Ovary (tissue), 7 donors: ENCODE measurements at regions not wholly inside any gene's neighbourhood (a gene's known extent, or its start where the extent isn't known, plus 50 kb on each side); places are given as distances from the start of the nearest gene placed in this dataset.

Source experiments
- DNase-seq, 5 donors: peaks; one replicate each; pipeline ENCODE4 v3.0.0-alpha.2; 2019 to 2020
- H3K27ac ChIP-seq, 2 donors: fragments of 200-600 bp; one replicate each; pipeline versions ENCODE4 v1.5.1 to v1.8.0; 2019 to 2022
- H3K27me3 ChIP-seq: fragments of 200-600 bp; one replicate; pipeline ENCODE4 v1.8.0; 2022
- H3K36me3 ChIP-seq: fragments of 200-600 bp; sonication (generic); one replicate; pipeline ENCODE4 v1.5.1; 2019
- H3K4me1 ChIP-seq: one replicate; pipeline ENCODE4 v1.8.1; 2013; ENCODE audit warnings: mild to moderate bottlenecking, moderate library complexity; ENCODE audit not compliant: insufficient read depth
- H3K4me3 ChIP-seq: fragments of 200-600 bp; sonication (generic); one replicate; pipeline ENCODE4 v1.5.1; 2017
- H3K9me3 ChIP-seq, 2 donors: fragments of 200-600 bp in 1 of 2; sonication (generic) in 1 of 2; one replicate each; pipeline versions ENCODE4 v1.5.1 to v1.8.1; 2013 to 2019; ENCODE audit warnings: mild to moderate bottlenecking in 1 of 2, moderate library complexity in 1 of 2
- EP300 ChIP-seq: sonication (generic); formaldehyde crosslinking; IDR thresholded peaks from one replicate; pipeline ENCODE4 v1.6.1; 2017; ENCODE audit warnings: antibody characterized with exemption
- POLR2A ChIP-seq: fragments of 450-650 bp; IDR thresholded peaks from one replicate; pipeline ENCODE4 v1.6.1; 2017; ENCODE audit warnings: antibody characterized with exemption, mild to moderate bottlenecking, moderate library complexity
- WGBS, 3 donors: extraction: QIAGEN DNeasy Blood & Tissue Kit in 1 of 3; methylation state at CpG; one replicate each; pipeline versions ENCODE4 v1.1.5 to v1.1.7; 2013 to 2017; 5-methylcytosine and 5-hydroxymethylcytosine counted together
- intact Hi-C, 4 donors: fragments of 100-400 bp; cut with DNase I; formaldehyde crosslinking; loops; one replicate each; pipeline versions ENCODE4 v1.11.0 to v1.15.1; 2022 to 2023
- TF ChIP-seq, protein P1 (sequence below), 3 donors: fragments of 450-650 bp in 2 of 3; fragments of 200-600 bp in 1 of 3; IDR thresholded peaks; one replicate each; pipeline versions ENCODE4 v1.5.1 to v1.8.0; 2016 to 2022; ENCODE audit warnings: antibody characterized with exemption in 3 of 3, mild to moderate bottlenecking in 1 of 3
- donor health status: DM: no; HTN: no; CAD: no; lungs with moderate emphysema.
- donor health status: DM: no; HTN: no; CAD: no.
- donor health status: Bipolar disorder and iron deficiency.
- donor health status: DM: no; HTN: no; CAD: no.
- donor health status: DM: yes; HTN: yes; CAD: no.

DNA sequence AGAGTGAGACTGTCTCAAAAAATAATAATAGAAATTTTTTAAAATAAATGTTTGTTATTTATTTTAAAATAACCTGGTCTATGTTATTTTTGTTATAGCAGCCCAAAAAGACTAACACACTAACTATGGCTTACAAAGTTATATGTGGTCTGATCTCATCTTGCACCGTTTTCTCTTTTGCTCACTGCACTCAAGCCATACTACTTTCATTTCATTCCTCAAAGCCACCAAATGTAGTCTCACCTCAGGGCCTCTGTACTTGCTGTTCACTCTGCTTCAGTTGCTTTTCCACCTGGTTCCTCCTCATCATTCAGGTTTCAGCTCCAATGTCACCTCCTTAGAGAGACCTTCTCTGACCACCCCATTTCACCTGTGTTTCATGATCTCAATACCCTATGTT is 55.2 kb upstream of the MDM1 start:
- H3K9me3 ChIP-seq: no peaks in the 10 kb centered on the region
- H3K4me1 ChIP-seq: no peaks in the 10 kb centered on the region
- no peak overlapping the region for H3K27ac ChIP-seq
- intact Hi-C loops: no loop called here
- TF ChIP-seq, protein P1, sequence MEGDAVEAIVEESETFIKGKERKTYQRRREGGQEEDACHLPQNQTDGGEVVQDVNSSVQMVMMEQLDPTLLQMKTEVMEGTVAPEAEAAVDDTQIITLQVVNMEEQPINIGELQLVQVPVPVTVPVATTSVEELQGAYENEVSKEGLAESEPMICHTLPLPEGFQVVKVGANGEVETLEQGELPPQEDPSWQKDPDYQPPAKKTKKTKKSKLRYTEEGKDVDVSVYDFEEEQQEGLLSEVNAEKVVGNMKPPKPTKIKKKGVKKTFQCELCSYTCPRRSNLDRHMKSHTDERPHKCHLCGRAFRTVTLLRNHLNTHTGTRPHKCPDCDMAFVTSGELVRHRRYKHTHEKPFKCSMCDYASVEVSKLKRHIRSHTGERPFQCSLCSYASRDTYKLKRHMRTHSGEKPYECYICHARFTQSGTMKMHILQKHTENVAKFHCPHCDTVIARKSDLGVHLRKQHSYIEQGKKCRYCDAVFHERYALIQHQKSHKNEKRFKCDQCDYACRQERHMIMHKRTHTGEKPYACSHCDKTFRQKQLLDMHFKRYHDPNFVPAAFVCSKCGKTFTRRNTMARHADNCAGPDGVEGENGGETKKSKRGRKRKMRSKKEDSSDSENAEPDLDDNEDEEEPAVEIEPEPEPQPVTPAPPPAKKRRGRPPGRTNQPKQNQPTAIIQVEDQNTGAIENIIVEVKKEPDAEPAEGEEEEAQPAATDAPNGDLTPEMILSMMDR (IDR thresholded peaks at IDR 0.05): no peak
- TF ChIP-seq POLR2A (no peak), EP300 (no peak)
- no peaks in the 10 kb centered on the region for H3K27me3 ChIP-seq
- no peak for DNase-seq
- H3K36me3 ChIP-seq: no peaks in the 10 kb centered on the region
- 94 to 96% (median 96%) methylated on average over 1 of the region's 1 CpG for WGBS, 3 donors
- H3K4me3 ChIP-seq: no peak overlapping the region

GRCh38 chr12:68389305-68389704 is 57.1 kb upstream of the MDM1 start:
- no peak for DNase-seq
- TF ChIP-seq EP300 (no peak), POLR2A (no peak)
- TF ChIP-seq, protein P1 (IDR thresholded peaks at IDR 0.05): no peak
- Histone ChIP-seq H3K4me1 (no peaks in the 10 kb centered on the region), H3K9me3 (no peaks in the 10 kb centered on the region), H3K36me3 (no peaks in the 10 kb centered on the region), H3K27me3 (no peaks in the 10 kb centered on the region), H3K4me3 (no peak overlapping the region), H3K27ac (no peak overlapping the region)
- intact Hi-C loops: no loop called here
- 74 to 92% (median 76%) methylated on average over 1 of the region's 1 CpG for WGBS, 3 donors

- H3K27ac ChIP-seq: no peak overlapping the region
- TF ChIP-seq, protein P1 (IDR thresholded peaks at IDR 0.05): no peak
- TF ChIP-seq POLR2A (no peak), EP300 (no peak)
- no peaks in the 10 kb centered on the region for H3K9me3 ChIP-seq
- no peak overlapping the region for H3K4me3 ChIP-seq
- H3K4me1 ChIP-seq: no peaks in the 10 kb centered on the region
- WGBS, 3 donors: 92 to 95% (median 94%) methylated on average over 3 of the region's 3 CpGs
- no peak for DNase-seq
- intact Hi-C loops: no loop called here
- no peaks in the 10 kb centered on the region for H3K27me3 ChIP-seq
- H3K36me3 ChIP-seq: no peaks in the 10 kb centered on the region
Observed at GRCh38 chr12:68391937-68392336, 59.8 kb upstream of the MDM1 start.

GRCh38 chr12:68392376-68392775 is 60.2 kb upstream of the MDM1 start:
- TF ChIP-seq EP300: no peak
- TF ChIP-seq, protein P1 (IDR thresholded peaks at IDR 0.05): no peak
- no peak for TF ChIP-seq POLR2A
- Histone ChIP-seq H3K4me1 (no peaks in the 10 kb centered on the region), H3K36me3 (no peaks in the 10 kb centered on the region), H3K27ac (no peak overlapping the region), H3K4me3 (no peak overlapping the region), H3K27me3 (no peaks in the 10 kb centered on the region), H3K9me3 (no peaks in the 10 kb centered on the region)
- no peak for DNase-seq
- intact Hi-C loops: no loop called here

DNA sequence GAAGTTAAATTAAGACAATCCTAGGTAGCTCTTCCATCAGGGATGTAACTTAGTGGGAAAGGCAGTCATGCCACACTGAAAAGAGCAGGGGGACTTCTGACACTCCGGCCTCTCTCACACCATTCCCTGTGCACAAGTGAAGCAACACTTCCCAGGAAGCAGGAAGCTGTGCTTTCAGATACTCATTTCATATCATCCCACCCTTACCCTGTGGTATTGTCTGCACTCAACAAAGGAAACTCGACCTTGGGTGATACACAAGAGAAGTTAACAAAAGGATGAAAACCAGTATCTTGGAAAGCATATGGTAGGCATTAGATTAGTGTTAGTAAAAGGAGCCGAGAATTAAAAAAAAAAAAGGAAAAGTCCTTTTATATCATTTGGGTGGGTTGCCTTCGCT is 61.3 kb upstream of the MDM1 start:
- Histone ChIP-seq H3K9me3 (no peaks in the 10 kb centered on the region), H3K27me3 (no peaks in the 10 kb centered on the region), H3K36me3 (no peaks in the 10 kb centered on the region), H3K27ac (no peak overlapping the region), H3K4me3 (no peak overlapping the region), H3K4me1 (no peaks in the 10 kb centered on the region)
- DNase-seq: no peak
- no peak for TF ChIP-seq POLR2A
- TF ChIP-seq EP300: no peak
- TF ChIP-seq, protein P1 (IDR thresholded peaks at IDR 0.05): no peak
- 74 to 77% (median 76%) methylated on average over 4 of the region's 4 CpGs for WGBS, 3 donors
- intact Hi-C loops: no loop called here
